Ascending aorta (tissue), 2 donors: ENCODE measurements at regions not wholly inside any gene's neighbourhood (a gene's known extent, or its start where the extent isn't known, plus 50 kb on each side); places are given as distances from the start of the nearest gene placed in this dataset.

ENCODE experiments used
- DNase-seq, 2 donors: peaks; one replicate each; pipeline ENCODE4 v3.0.0-alpha.2; 2019; ENCODE audit warnings: low spot score in 2 of 2
- H3K27ac ChIP-seq, 2 donors: fragments of 200-600 bp; sonication (generic); one replicate each; pipeline ENCODE4 v1.5.1; 2016 to 2017; ENCODE audit warnings: mild to moderate bottlenecking in 1 of 2
- H3K27me3 ChIP-seq: fragments of 200-600 bp; sonication (generic); one replicate; pipeline ENCODE4 v1.5.1; 2017
- H3K36me3 ChIP-seq, 2 donors: fragments of 200-600 bp; sonication (generic); one replicate each; pipeline ENCODE4 v1.5.1; 2016
- H3K4me1 ChIP-seq, 2 donors: fragments of 200-600 bp; sonication (generic); one replicate each; pipeline ENCODE4 v1.5.1; 2016 to 2017; ENCODE audit warnings: mild to moderate bottlenecking in 1 of 2
- H3K4me3 ChIP-seq, 2 donors: fragments of 200-600 bp; sonication (generic); one replicate each; pipeline ENCODE4 v1.5.1; 2016 to 2017; ENCODE audit warnings: mild to moderate bottlenecking in 1 of 2
- H3K9me3 ChIP-seq, 2 donors: fragments of 200-600 bp; sonication (generic); one replicate each; pipeline ENCODE4 v1.5.1; 2016
- intact Hi-C: fragments of 100-400 bp; cut with DNase I; formaldehyde crosslinking; loops from one replicate; pipeline ENCODE4 v1.15.1; 2023
- TF ChIP-seq, protein P1 (sequence below), 3 experiments: fragments of 200-600 bp in 2 of 3; fragments of 450-650 bp in 1 of 3; sonication (generic) in 2 of 3; IDR thresholded peaks; one replicate each; pipeline ENCODE4 v1.5.1; 2016 to 2019; ENCODE audit warnings: antibody characterized with exemption in 3 of 3, mild to moderate bottlenecking in 1 of 3, moderate library complexity in 1 of 3

DNA sequence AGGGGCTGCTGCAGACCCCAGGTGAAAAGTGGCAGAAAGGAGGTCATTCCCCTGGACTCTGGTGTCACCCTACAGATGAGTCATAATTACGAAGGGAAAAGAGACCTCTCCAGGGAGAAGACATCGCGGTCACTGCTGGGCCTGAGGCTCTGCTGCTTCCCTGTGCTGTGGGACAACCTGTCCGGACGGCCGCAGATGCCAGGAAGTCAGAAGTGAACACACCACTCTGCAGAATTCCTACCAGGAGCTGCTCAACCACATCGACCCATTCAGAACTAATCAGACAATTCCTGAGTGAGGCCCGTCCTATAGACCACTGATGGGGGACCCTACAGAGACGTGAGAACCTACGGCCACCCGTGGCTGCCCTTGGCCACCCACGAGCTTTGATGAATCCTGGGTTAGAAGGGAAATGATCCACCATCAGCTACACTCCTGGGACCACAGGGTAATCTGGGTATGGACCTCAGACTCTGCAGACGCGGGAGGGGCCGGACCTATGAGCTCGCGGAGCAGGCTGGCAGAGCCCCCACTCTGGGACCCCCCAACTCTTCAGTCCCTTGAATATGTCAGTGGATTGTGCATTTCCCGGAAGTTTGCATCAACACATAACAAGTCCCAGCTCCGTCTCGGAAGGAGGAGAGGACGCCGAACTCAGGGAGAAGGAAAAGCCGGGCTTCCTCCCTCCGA is 636.7 kb downstream of the BRD1 start:
- H3K9me3 ChIP-seq = no peaks in the 10 kb centered on the region
- intact Hi-C loops = no loop called here
- no peaks in the 10 kb centered on the region for H3K36me3 ChIP-seq
- H3K27me3 ChIP-seq = no peaks in the 10 kb centered on the region
- TF ChIP-seq, protein P1, sequence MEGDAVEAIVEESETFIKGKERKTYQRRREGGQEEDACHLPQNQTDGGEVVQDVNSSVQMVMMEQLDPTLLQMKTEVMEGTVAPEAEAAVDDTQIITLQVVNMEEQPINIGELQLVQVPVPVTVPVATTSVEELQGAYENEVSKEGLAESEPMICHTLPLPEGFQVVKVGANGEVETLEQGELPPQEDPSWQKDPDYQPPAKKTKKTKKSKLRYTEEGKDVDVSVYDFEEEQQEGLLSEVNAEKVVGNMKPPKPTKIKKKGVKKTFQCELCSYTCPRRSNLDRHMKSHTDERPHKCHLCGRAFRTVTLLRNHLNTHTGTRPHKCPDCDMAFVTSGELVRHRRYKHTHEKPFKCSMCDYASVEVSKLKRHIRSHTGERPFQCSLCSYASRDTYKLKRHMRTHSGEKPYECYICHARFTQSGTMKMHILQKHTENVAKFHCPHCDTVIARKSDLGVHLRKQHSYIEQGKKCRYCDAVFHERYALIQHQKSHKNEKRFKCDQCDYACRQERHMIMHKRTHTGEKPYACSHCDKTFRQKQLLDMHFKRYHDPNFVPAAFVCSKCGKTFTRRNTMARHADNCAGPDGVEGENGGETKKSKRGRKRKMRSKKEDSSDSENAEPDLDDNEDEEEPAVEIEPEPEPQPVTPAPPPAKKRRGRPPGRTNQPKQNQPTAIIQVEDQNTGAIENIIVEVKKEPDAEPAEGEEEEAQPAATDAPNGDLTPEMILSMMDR (IDR thresholded peaks at IDR 0.05) = no peak
- H3K4me3 ChIP-seq = no peak overlapping the region
- no peak overlapping the region for H3K27ac ChIP-seq
- H3K4me1 ChIP-seq = no peaks in the 10 kb centered on the region
- DNase-seq = no peak

DNA sequence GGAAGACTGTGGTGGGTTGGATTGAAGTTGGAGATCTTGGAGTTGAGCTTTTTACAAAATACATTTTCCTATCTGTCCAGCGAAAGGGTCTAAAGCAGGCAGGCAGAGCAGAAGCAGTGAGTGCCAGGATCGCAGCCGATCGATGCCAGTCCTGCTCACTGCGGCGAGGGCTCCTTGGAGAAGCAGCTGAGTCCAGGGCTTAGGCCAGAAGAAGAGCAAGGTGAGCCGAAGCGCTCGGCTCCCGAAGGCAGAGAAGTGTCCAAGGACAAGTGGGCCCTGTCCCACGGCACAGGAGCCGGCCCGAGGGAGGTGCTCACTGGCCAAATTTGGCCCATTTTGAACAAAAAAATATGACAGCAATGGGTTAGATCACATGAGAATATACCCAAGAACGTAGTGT is 637.8 kb downstream of the BRD1 start:
- H3K4me3 ChIP-seq = no peak overlapping the region
- no peak overlapping the region for H3K27ac ChIP-seq
- H3K36me3 ChIP-seq = no peaks in the 10 kb centered on the region
- intact Hi-C loops = no loop called here
- no peak for DNase-seq
- H3K4me1 ChIP-seq = no peaks in the 10 kb centered on the region
- TF ChIP-seq, protein P1 (IDR thresholded peaks at IDR 0.05) = no peak
- H3K27me3 ChIP-seq = no peaks in the 10 kb centered on the region
- no peaks in the 10 kb centered on the region for H3K9me3 ChIP-seq

DNA sequence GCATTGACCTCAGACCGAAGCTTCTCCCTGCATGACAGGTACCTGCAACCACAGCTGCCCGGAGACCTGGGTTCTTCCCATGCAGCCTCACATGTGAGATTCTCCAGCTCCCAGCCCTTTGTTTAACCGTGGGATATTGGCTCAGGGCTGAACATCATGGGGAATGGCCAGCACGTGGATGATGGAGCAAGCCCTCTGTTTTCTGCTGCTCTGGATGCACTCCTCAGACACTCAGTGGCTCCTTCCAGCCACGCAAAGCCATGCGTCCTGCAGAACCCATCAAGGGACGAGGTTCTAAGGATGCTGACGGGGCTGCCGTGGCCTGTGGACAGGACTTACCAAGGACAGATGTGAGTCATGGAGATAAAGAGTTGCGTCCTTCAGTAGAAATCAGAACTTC is 639.1 kb downstream of the BRD1 start:
- TF ChIP-seq, protein P1 (IDR thresholded peaks at IDR 0.05) = no peak
- Histone ChIP-seq H3K9me3 (no peaks in the 10 kb centered on the region), H3K4me1 (no peaks in the 10 kb centered on the region), H3K36me3 (no peaks in the 10 kb centered on the region), H3K4me3 (no peak overlapping the region), H3K27ac (no peak overlapping the region), H3K27me3 (no peaks in the 10 kb centered on the region)
- intact Hi-C loops = no loop called here
- DNase-seq = no peak

DNA sequence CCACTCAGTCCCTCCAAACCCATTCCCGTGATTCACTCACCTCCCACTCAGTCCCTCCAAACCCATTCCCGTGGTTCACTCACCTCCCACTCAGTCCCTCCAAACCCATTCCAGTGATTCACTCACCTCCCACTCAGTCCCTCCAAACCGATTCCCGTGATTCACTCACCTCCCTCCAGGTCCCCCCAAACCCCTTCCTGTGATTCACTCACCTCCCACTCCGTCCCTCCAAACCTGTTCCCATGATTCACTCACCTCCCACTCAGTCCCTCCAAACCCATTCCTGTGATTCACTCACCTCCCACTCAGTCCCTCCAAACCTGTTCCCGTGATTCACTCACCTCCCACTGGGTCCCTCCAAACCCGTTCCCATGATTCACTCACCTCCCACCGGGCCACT is 639.6 kb downstream of the BRD1 start:
- no peak for DNase-seq
- intact Hi-C loops = no loop called here

DNA sequence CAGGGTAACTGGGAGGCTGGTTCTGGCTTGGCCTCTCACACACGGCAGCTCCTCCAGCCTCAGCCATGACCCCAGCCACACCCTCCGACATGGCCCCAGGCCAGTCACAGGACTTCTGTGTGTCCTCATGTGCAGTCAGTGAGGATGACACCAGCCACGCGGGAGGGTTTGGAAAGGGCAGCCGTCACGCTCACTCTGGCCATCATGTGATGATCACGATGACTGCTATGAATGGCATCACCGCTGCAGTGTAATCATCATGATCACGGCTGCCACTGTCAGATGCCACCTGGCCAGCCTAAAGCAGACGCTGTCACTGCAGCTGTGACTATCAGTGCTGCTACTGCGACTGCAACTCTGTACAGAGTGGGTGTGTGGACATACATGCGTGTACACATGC is 640.9 kb downstream of the BRD1 start:
- DNase-seq = no peak
- H3K4me3 ChIP-seq = no peak overlapping the region
- no peaks in the 10 kb centered on the region for H3K36me3 ChIP-seq
- no peaks in the 10 kb centered on the region for H3K27me3 ChIP-seq
- intact Hi-C loops = no loop called here
- H3K4me1 ChIP-seq = no peaks in the 10 kb centered on the region
- TF ChIP-seq, protein P1 (IDR thresholded peaks at IDR 0.05) = no peak
- no peak overlapping the region for H3K27ac ChIP-seq
- H3K9me3 ChIP-seq = no peaks in the 10 kb centered on the region

More for the DNA sequence above, 639.6 kb downstream of the BRD1 start:
- Histone ChIP-seq H3K9me3 (no peaks in the 10 kb centered on the region), H3K27ac (no peak overlapping the region), H3K4me3 (no peak overlapping the region), H3K36me3 (no peaks in the 10 kb centered on the region), H3K4me1 (no peaks in the 10 kb centered on the region), H3K27me3 (no peaks in the 10 kb centered on the region)
- TF ChIP-seq, protein P1 (IDR thresholded peaks at IDR 0.05) = no peak

DNA sequence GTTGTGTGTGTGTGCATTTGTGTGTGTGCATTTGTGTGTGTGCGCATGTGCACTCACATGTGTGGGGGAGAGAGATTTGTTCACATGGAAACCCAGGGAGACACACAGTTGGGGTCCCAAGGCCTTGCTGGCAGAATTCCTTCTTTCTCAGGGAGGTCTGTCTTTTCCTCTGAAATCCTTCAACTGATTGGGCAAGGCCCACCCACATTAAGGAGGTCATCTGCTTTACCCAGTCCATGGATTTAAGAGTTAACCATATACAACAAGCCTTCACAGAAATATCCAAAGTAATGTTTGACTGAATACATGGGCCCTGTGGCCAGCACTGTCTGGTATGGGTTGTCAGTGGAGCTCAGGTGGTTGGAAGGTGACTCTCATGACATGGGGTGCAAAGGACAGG is 641.4 kb downstream of the BRD1 start:
- Histone ChIP-seq H3K36me3 (no peaks in the 10 kb centered on the region), H3K4me1 (no peaks in the 10 kb centered on the region), H3K27ac (no peak overlapping the region), H3K9me3 (no peaks in the 10 kb centered on the region), H3K4me3 (no peak overlapping the region), H3K27me3 (no peaks in the 10 kb centered on the region)
- intact Hi-C loops = no loop called here
- no peak for DNase-seq
- TF ChIP-seq, protein P1 (IDR thresholded peaks at IDR 0.05) = no peak
